ENCODE measurements at regions not wholly inside any gene's neighbourhood (a gene's known extent, or its start where the extent isn't known, plus 50 kb on each side); places are given as distances from the start of the nearest gene placed in this dataset.

DNA sequence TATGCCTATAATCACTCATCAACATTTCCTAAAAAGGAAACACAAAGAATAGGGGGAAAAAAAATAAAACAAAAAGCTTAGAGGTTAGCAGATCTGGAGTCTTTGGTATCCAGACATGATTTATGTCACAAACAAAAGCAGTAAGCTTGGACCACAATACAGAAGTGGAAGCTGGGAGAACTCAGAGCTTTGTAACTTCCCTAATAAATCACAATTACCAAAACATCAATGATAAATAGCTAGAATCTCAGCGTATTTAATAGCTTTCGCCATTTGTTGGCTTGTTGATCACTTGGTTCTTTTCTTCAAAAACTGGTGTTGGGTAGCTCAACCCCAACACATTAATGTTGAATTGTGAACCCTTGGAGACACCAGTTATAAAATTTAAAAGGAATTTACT is 392.5 kb downstream of the IRS1 start:
- in situ Hi-C loops (cut with MboI; ENCODE audit: low sequenced_read_pairs), result no loop called here

DNA sequence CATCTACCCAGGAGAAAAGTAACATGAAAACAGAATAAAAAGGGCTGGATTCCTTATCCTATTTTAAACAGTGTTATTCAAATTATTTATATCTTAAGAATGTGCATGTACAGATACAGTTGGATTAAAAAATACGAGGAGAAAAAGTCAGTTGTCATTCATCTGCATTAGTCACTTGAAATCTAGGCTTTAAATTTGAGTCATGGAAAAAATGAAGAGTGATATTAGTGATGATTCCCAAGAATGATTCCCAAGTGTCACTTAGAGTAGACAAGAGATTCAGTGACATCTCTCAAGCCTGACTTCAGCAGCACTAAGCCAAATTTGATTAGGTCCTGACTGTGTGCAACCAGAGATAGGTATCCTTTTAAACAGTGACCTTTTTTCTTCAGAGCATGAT is 394.2 kb downstream of the IRS1 start:
- in situ Hi-C loops (cut with MboI; ENCODE audit: low sequenced_read_pairs), result no loop called here

DNA sequence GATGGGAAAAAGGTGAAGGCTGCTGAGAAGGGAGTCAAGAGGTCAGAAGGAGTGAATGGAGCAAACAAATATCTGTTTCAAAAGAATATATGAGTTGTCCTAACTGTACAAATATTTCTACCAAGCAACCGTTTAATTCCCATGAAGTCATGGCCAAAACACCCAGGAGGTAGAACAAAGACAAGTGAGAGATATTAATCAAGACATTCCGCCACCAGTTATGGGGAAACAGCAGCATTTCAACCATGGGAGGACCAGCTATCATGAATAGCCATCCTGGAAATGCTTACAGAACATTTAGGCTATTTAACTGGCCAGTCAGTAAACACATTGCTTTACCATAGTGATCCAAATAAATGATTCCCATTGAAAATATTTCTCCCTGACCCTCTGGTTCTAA is 396.3 kb downstream of the IRS1 start:
- in situ Hi-C loops (cut with MboI; ENCODE audit: low sequenced_read_pairs), result no loop called here

DNA sequence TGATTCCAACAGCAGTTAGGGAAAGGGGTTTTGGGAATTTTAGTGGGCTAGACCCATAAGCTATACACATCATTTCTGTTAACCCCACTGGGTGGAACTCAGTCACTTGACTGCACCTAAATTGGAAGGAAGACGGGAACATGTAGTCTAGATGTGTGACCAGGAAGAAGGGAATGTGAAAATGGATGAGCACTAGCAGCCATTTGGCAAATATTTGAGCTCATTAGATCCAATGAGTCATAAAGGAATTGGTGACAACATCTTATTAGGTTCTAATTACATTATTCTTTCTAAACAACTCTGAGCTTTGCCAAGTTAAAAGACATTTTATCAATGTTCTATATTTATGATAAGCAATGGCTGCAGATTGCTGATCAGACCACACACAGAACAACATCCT is 400.6 kb downstream of the IRS1 start:
- in situ Hi-C loops (cut with MboI; ENCODE audit: low sequenced_read_pairs), result no loop called here

DNA sequence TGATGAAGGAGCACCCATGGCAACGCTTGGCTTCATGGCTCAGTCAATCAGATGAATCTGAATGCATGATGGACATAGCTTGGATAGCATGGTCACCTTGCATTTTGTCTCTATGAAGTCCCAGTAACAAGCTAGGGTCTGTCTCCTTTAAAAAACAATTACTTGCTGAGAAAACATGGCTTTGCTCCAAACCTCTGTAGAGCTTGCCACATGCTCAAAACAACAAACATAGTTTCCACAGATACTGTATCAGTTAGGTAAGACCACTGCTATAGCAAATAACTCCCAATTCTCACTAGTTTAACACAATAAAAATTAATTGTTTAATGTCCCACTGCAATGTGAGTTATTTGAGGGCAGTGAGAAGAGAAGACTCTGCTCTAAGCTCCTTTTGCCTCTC is 401.0 kb downstream of the IRS1 start:
- in situ Hi-C loops (cut with MboI; ENCODE audit: low sequenced_read_pairs), result no loop called here

DNA sequence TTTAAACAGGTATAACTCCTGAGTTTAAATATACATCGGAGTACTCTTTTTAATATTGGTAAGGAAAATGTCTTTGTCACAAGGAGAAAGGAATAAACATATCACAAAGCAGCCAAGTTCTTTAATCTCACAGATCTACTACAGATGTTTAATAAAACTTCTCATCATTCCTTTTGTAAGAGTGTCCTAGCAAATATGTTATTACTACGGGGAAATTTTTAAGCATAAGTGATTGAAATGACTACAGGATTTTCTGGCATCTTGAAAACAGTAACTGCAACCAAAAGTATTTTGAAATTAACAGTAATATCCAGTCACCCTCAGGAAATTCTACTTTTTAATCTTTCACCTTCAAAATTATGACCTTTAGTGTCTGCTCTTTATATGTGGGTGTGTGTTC is 403.1 kb downstream of the IRS1 start:
- in situ Hi-C loops (cut with MboI; ENCODE audit: low sequenced_read_pairs), result no loop called here

DNA sequence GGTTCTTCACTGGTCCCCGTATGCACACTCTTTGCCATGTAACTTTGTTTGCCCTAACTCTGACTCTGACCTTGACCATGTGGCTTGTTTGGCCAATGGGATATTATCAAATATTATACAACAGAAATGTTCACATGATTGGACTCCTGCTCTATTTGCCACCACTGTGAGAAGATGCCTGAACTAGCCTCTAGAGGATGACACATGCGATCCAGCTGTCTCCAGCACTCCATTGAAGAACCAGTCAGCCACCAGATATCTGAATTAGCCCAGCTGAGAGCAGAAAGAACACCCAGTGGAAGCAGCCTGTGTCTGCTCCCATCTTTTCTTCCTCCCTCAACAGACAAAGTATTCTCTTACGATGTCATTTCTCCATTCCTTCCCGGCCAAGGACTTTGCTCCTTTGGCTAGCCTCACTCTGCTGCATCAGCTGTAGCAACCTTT is 412.1 kb downstream of the IRS1 start:
- in situ Hi-C loops (cut with MboI; ENCODE audit: low sequenced_read_pairs), result no loop called here

DNA sequence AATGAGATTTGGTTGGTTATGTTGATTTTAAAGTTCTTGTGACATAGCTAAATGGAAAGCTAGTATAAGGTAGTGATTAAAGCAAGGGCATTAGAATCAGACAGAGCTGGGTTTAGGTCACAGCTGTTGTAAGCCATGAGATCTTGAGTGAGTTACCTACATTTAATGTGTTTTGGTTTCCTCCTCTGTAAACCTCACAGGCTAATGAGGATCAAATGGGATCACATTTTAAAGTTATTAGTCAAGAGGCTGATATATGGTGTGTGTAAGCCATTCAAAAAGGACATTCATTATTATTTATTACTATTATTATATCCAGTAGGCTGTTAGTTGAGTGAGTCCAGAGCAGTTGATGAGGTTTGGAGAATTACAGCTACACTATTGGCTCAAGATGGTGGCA is 416.2 kb downstream of the IRS1 start:
- in situ Hi-C loops (cut with MboI; ENCODE audit: low sequenced_read_pairs), result no loop called here

DNA sequence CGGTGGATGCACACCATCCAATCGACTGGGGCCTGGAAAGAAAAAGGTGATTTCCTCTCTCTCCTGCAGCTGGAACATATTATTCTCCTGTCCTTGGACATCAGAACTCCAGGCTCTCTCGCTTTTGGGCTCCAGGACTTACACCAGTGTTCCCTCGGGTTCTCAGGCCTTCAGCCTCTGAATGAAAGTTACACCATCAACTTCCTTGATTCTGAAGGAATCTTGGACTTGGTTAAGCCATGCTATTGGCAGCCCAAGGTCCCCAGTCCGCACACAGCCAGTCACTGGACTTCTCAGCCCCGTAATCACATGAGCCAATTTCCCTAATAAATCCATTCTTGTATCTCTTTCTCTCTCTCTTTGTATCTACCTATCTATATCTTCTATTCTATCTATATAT is 418.9 kb downstream of the IRS1 start:
- in situ Hi-C loops (cut with MboI; ENCODE audit: low sequenced_read_pairs), result no loop called here

DNA sequence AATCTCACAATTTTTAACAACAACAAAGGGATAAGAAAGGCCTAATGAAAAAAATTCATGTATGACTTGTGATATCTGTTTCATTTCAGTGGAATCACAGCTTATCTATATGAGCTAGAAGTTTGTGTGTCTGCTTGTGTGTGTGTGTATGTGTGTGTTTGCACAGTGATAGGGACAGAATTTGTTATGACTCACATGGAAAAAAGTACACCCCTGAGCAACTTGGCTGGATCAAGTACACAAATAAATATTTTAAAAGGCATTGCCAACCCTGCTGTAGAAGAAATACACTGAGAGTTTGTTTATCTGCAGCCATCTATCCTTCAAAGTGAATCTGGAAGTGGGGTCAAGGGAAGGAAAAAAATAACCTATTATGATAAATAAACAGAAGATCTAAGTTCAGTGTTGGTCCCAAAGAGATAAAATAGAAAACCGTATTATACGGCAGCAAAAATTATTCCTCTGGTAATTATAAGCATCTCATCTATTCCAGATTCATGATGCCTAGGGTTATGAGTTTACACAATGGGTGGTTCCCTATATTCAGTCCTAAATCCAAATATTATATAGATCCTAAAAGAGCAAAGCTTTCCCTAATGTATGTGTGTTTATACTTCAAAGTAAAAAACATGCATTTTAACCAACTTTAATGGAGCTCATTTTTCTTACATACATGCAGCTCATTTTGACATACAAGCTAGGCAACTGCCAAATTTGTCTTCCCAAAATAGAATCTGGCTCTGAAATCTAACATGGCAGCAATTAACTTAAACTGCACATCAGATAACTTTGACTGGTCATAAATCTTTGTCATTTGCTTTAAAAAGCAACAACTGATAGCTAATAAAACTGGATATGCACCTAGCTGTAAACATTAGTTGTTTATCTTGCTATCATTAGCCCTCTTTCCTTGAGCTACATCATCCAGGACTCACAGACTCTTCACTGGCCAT is 420.6 kb downstream of the IRS1 start:
- in situ Hi-C loops (cut with MboI; ENCODE audit: low sequenced_read_pairs), result no loop called here

DNA sequence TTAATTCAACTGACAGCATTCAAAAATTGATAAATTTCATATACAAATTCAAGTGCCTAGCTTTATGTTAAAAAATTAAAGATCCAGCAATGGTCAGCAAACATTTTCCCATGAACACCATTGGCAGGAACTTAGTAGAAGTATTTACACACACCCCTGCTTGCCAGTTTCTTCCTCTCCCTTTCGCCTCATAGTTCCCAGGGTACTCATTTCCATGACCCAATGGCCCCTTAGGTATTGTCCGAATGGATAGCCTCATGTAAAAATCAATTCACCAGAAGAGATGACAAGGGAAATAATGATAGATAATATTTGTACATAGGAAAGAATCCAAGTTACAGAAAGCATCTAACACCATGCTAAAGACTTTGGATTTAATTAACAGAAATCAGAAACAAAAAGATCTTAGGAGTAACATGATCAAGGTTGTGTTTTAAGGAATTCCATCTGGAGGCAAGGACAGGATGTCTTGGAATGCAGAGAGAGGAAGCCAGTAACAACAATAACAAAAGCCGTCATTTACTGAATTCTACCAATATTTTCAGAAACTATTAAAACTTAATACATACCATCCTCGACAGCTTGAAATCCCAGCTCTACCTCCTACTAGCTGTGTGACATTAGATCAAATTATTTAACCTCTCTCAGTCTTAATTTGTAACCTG is 423.0 kb downstream of the IRS1 start:
- in situ Hi-C loops (cut with MboI; ENCODE audit: low sequenced_read_pairs), result no loop called here

DNA sequence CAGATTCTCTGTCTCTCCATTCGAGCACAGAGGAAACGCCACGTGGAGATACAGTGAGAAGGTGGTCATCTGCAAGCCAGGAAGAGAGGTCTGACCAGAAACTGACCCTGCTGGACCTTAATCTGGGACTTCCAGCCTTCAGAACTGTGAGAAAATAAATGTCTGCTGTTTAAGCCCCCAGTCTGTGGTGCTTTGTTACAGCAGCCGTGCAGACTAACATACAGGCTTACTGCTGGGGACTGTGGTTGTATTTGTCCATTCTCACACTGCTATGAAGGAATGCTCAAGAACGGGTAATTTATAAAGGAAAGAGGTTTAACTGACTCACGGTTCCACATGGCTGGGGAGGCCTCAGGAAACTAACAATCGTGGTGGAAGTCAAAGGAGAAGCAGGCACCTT is 432.7 kb downstream of the IRS1 start:
- in situ Hi-C loops (cut with MboI; ENCODE audit: low sequenced_read_pairs), result no loop called here

DNA sequence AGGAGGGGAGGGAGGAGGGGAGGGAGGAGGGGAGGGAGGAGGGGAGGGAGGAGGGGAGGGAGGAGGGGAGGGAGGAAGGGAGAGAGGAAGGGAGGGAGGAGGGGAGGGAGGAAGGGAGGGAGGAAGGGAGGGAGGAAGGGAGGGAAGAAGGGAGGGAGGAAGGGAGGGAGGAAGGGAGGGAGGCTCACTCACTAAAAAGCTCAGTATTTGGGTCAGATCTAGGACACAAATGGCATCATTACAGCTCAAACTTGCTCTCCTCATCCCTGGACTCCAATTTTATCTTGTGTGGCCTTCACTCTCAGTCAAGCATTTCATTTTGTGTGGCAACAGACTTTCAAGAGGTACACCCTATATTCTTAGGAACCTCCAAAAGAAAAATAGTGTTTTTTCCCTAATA is 435.4 kb downstream of the IRS1 start:
- in situ Hi-C loops (cut with MboI; ENCODE audit: low sequenced_read_pairs), result no loop called here

DNA sequence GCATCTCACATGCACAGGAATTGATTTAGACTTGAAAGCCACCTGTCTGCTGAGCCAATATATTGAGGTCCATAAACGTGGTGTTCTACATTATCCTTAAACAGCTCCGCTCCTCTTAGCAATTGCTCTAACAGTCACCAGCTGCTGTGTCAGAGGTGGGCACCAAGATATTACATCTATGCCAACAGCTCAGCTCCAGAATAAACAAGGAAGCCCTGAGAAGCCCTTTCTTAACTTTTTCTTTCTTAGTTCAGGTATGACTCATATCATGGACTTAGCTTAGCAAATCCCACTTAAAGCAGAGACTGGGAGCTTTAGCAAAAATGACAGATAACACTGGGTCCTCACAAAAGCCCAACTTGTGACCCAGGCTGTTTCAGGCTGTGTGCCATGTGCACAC is 436.6 kb downstream of the IRS1 start:
- in situ Hi-C loops (cut with MboI; ENCODE audit: low sequenced_read_pairs), result no loop called here

DNA sequence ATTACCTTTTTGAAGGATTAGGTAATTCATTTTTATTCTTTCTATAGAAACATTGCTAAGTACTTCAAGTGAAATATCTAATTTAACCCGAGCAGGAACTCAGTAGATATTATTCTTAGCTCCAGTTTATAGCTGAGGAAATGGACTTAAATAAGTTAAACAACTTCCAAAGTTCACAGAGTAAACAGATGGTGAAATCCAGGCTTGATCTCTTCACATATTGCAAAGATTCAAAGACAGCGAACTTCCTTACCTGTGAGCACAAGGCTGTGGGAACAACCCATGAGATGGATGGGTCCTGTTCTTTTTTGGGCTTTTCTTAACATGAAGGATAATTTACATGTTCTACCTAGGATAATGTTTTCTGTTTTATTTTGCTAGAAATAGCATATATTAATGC is 439.0 kb downstream of the IRS1 start:
- in situ Hi-C loops (cut with MboI; ENCODE audit: low sequenced_read_pairs), result no loop called here

DNA sequence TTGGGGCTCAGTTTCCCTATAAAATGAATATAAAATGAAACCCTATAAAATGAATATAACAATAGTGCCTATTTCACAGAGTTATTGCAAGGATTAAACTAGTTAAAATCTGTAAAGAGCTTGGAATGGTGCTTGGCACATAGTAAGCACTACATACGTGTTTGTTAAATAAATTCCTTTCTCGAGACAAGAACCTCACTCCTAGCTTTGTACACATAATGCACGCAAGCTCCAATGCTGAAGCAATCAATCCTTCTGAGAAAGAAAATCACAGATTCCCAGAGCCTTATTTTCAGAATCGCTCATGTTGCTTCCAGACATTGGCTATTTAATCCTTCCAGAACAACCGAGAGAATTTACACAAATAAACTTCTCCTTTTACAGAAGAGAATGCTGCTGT is 440.9 kb downstream of the IRS1 start:
- in situ Hi-C loops (cut with MboI; ENCODE audit: low sequenced_read_pairs), result no loop called here

DNA sequence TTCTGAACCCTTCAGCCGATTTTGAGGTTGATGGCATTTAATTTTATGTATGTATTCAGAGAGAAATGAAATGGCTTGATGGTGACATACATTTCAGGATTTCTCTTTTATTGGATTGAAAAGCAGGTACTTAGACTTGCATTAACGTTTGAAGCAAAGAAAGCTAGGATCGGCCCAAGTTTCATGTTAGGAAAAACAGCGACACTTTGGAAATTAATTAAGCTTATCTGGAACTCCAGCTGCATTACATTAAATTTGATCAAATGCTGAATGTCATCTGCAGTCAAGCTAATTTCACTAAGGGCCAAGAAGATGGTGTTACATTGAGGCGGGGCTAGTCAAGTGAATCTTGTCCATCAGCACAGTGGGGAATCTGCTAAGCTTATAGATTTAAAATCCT is 441.8 kb downstream of the IRS1 start:
- in situ Hi-C loops (cut with MboI; ENCODE audit: low sequenced_read_pairs), result no loop called here

DNA sequence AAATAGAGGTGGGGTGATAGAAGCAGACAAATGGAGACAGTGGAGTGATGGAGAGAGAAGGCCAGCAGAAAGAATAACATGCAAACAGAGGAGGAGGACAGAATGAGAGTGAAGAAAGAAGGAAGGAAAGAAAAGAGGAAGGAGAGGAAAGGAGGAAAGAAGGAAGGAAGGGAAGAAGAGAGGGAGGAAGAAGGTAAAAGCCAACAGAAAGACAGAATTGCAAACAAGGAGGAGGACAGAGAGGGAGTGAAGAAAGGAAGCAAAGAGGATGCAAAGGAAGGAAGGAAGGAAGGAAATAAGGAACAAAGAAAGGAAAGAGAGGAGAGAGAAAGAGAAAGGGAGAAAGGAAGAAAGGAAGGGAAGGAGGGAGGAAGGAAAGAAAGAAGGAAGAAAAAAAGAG is 444.0 kb downstream of the IRS1 start:
- in situ Hi-C loops (cut with MboI; ENCODE audit: low sequenced_read_pairs), result no loop called here

DNA sequence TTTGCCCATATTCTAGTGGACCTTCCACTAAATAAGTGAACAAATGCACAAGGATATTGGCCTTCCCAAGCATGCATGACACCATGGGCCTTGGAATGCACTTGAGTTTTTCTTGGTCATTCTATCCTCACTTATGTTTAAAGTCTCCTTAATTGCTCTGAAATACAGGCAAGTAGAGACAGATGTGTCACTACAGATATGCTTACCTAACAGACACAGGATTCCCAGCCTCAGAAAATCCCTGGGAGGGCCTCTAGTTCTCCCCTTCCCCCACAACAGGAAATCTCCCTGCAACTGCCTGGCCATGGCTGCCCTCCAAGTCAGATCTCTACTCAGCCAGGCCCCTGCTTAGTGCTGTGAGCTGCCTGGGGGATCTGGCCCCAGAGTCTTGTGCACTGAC is 445.2 kb downstream of the IRS1 start:
- in situ Hi-C loops (cut with MboI; ENCODE audit: low sequenced_read_pairs), result no loop called here

DNA sequence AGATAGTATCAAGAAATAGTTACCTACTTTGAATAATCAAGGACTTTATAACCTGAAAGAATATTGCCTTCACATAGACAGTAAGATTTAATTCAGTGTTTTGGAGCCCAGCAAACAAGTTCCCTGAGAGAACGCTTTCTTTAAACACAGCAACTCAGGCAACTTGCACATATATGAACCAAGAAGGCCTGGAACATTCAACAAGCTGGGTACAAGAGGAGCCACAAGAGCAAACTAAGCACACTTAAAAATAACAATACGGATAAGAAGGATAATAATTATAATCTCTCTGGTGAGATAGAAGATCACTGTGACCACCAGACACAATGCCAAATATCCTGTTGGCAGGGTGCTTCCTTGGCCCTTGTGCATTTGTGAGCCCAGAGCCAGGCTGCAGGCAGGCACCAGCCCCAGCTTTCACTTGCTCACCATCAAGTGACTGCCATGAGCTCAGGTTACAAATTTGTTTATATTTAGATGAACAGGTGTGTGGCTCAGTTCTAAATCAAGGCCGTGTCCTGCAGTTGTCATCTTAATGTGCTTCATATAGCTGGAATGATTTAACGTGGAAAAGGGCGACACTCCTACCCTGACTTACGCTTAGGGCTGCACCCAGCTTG is 446.6 kb downstream of the IRS1 start:
- in situ Hi-C loops (cut with MboI; ENCODE audit: low sequenced_read_pairs), result no loop called here

DNA sequence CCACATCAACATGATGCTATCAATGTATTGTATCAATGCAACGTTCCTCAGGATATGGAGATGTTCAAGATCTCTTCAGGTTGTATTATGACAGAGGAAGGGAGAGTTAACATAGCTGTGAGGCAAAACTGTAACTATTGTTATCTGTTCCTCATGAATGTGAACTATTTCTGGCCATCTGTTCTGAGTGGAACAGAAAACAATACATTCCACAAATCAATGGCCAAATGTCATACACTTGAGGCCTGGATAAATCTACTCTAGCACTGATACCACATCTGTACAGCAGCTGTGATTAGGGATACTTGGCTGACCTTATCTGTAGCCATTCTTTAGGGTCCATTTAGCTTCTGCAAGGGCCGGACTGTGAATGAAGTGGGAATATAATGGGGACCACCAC is 447.9 kb downstream of the IRS1 start:
- in situ Hi-C loops (cut with MboI; ENCODE audit: low sequenced_read_pairs), result no loop called here

DNA sequence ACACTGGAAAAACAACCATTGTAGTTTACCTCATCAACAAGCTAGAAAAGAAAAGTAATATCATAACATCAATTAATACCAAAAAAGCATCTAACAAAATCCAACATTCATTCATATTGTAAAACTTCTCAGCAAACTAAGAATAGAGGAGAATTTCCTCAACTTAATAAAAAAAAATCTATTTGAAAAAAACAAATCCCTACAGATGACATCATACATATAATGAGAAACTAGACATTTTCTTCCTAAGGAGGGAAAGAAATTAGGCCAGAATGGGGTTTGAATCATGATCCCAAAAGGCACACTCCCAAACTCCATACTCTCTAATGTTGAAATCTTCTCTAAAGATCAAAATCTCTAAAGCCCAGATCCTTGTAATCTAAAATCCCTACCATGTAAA is 460.0 kb downstream of the IRS1 start:
- in situ Hi-C loops (cut with MboI; ENCODE audit: low sequenced_read_pairs), result no loop called here
